ENCODE measurements at regions not wholly inside any gene's neighbourhood (a gene's known extent, or its start where the extent isn't known, plus 50 kb on each side); places are given as distances from the start of the nearest gene placed in this dataset.

DNA sequence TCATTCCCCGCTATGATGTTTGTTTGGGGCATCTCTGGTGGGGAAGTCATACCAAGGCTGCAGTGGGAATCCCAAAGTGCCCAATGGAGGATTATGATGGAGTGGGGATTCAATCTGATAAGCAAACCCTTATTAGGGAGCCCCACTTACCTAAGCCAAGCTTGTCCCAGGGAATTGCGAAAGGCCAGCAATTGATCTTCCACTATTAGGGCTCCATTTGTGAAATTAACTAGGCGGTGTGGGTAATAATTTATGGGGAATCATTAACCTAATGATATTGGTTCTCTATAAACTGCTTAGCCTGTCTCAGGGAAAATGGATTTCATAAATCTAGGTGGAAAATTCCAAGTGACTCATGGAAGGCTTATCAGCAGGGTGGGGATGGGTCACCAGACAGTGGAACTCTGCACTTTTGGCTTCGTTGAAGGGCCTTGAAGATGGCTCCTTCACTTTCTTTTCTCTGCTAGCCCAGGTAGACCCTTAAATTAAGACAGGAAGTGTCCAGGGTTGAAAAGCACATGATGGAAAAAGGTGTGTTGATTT, 113.0 kb upstream of the WSCD2 start:
- no peaks in the 10 kb centered on the region for H3K9me3 ChIP-seq (ENCODE audit: insufficient read depth, low read length)
- H3K27me3 ChIP-seq (ENCODE audit: insufficient read depth, insufficient read length), result no peaks in the 10 kb centered on the region
- no peaks in the 10 kb centered on the region for H3K4me1 ChIP-seq (ENCODE audit: insufficient read depth, insufficient read length)
- no peak overlapping the region for H3K4me3 ChIP-seq (ENCODE audit: insufficient read length, low read depth)
- TF ChIP-seq YY1 (IDR thresholded peaks at IDR 0.05; ENCODE audit: insufficient read depth, insufficient read length) (no peak), ZNF274 (IDR thresholded peaks at IDR 0.05; ENCODE audit: low read depth, low read length) (no peak), SUZ12 (IDR thresholded peaks at IDR 0.05; ENCODE audit: extremely low read depth, insufficient read depth, insufficient read length) (no peak)
- no peak overlapping the region for H3K9ac ChIP-seq (ENCODE audit: insufficient read length, low read depth)
- no peaks in the 10 kb centered on the region for H3K36me3 ChIP-seq (ENCODE audit: insufficient read depth, insufficient read length, low read length)
- no peak for DNase-seq (ENCODE audit: low read depth, low spot score)

DNA sequence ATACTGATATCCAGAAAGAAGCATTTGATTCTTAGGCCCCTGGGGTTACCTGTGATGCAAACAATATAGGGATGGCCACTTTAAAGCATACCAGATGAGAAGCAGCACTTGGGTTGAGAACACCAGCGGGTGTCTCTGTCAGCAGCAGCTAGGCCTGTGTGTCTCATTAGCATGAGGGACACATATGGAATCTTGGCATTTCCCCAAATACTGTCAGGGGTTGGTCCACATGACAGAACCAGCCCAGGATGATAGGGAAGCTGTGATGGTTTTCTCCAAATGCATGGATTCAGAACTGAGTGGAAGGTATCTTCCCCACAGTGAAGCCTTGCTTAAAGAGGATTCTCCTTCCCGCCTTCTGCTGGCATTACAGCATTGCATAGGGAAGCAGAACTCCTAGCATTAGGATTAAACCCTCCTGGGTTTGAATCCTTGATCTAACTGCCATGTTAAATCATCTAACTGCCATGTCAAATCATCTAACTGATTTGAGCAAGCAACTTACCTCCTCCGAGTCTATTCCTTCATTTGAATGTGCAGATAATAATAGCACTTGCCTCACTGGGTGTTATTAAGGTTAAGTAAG, 111.5 kb upstream of the WSCD2 start:
- H3K4me3 ChIP-seq (ENCODE audit: insufficient read length, low read depth), result no peak overlapping the region
- no peak overlapping the region for H3K9ac ChIP-seq (ENCODE audit: insufficient read length, low read depth)
- no peaks in the 10 kb centered on the region for H3K9me3 ChIP-seq (ENCODE audit: insufficient read depth, low read length)
- no peaks in the 10 kb centered on the region for H3K36me3 ChIP-seq (ENCODE audit: insufficient read depth, insufficient read length, low read length)
- no peaks in the 10 kb centered on the region for H3K27me3 ChIP-seq (ENCODE audit: insufficient read depth, insufficient read length)
- H3K4me1 ChIP-seq (ENCODE audit: insufficient read depth, insufficient read length), result no peaks in the 10 kb centered on the region
- TF ChIP-seq ZNF274 (IDR thresholded peaks at IDR 0.05; ENCODE audit: low read depth, low read length) (no peak), YY1 (IDR thresholded peaks at IDR 0.05; ENCODE audit: insufficient read depth, insufficient read length) (no peak), SUZ12 (IDR thresholded peaks at IDR 0.05; ENCODE audit: extremely low read depth, insufficient read depth, insufficient read length) (no peak)
- DNase-seq (ENCODE audit: low read depth, low spot score), result no peak

DNA sequence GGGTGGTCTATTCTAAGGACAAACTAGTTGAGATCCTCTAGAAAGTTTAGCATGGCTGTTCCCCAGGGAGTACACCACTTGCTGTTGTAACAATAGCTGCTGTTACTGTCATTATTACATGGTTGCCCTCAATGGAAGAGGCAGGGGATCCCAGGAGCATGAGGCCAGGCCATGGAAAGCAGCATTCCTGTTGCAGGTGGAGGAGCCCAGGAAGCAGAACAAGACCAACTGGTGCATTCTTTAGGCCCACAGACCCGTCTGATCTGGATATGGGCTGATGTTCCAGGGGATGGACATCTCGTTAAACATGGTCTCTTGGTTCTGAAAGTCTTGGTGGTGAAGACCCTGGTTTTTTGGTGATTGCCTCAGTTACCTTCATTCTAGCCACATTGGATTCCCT, 109.2 kb upstream of the WSCD2 start:
- no peak overlapping the region for H3K9ac ChIP-seq (ENCODE audit: insufficient read length, low read depth)
- H3K27me3 ChIP-seq (ENCODE audit: insufficient read depth, insufficient read length), result no peaks in the 10 kb centered on the region
- no peaks in the 10 kb centered on the region for H3K4me1 ChIP-seq (ENCODE audit: insufficient read depth, insufficient read length)
- no peak overlapping the region for H3K4me3 ChIP-seq (ENCODE audit: insufficient read length, low read depth)
- TF ChIP-seq SUZ12 (IDR thresholded peaks at IDR 0.05; ENCODE audit: extremely low read depth, insufficient read depth, insufficient read length), result no peak
- no peak for TF ChIP-seq YY1 (IDR thresholded peaks at IDR 0.05; ENCODE audit: insufficient read depth, insufficient read length)
- no peak for TF ChIP-seq ZNF274 (IDR thresholded peaks at IDR 0.05; ENCODE audit: low read depth, low read length)
- H3K36me3 ChIP-seq (ENCODE audit: insufficient read depth, insufficient read length, low read length), result no peaks in the 10 kb centered on the region
- DNase-seq (ENCODE audit: low read depth, low spot score), result no peak
- H3K9me3 ChIP-seq (ENCODE audit: insufficient read depth, low read length), result no peaks in the 10 kb centered on the region

DNA sequence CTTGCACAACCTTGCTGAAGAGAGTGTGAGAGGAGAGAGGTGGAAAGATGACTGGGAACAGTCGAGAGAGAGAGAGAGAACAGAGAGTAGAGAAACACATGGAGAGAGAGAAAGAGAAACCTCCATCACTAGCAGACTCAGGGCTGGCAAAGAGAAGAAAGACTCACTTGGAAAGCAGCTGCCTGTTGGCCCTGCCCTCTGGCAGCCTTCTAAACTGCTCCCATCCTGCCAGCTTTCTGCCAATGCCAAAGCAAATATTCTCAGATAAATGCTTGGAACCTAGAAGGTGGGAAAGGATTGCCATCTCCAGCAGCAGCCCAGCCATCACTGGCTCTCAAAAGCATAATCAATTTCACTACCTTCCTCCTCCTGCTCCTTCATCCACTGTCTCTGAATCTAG, 107.9 kb upstream of the WSCD2 start:
- DNase-seq (ENCODE audit: low read depth, low spot score), result no peak
- TF ChIP-seq ZNF274 (IDR thresholded peaks at IDR 0.05; ENCODE audit: low read depth, low read length) (no peak), SUZ12 (IDR thresholded peaks at IDR 0.05; ENCODE audit: extremely low read depth, insufficient read depth, insufficient read length) (no peak), YY1 (IDR thresholded peaks at IDR 0.05; ENCODE audit: insufficient read depth, insufficient read length) (no peak)
- H3K9me3 ChIP-seq (ENCODE audit: insufficient read depth, low read length), result no peaks in the 10 kb centered on the region
- no peaks in the 10 kb centered on the region for H3K4me1 ChIP-seq (ENCODE audit: insufficient read depth, insufficient read length)
- H3K4me3 ChIP-seq (ENCODE audit: insufficient read length, low read depth), result no peak overlapping the region
- H3K36me3 ChIP-seq (ENCODE audit: insufficient read depth, insufficient read length, low read length), result no peaks in the 10 kb centered on the region
- no peaks in the 10 kb centered on the region for H3K27me3 ChIP-seq (ENCODE audit: insufficient read depth, insufficient read length)
- no peak overlapping the region for H3K9ac ChIP-seq (ENCODE audit: insufficient read length, low read depth)

DNA sequence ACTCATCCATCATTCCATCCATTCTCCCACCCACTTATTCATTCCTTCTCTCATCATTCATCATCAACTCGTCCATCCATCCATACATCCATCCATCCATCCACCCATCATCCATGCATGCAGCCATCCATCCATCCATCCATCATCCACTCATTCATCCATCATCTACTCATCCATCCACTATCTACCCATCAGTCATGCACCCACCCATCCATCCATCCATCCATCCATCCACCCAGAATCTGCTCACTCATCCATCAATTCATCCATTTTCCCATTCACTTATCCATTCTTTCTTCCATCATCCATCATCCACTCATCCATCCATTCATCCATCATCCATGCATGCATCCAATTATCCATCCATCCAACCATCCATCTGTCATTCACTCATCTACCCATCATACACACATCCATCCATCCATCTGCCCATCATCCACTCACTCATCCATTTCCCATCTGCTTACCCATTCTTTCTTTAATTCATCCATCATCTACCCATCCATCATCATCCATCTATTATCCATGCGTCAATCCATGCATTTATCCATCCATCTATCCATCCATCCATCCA, 107.1 kb upstream of the WSCD2 start:
- Histone ChIP-seq H3K36me3 (ENCODE audit: insufficient read depth, insufficient read length, low read length) (no peaks in the 10 kb centered on the region), H3K9ac (ENCODE audit: insufficient read length, low read depth) (no peak overlapping the region), H3K4me1 (ENCODE audit: insufficient read depth, insufficient read length) (no peaks in the 10 kb centered on the region), H3K4me3 (ENCODE audit: insufficient read length, low read depth) (no peak overlapping the region), H3K9me3 (ENCODE audit: insufficient read depth, low read length) (no peaks in the 10 kb centered on the region), H3K27me3 (ENCODE audit: insufficient read depth, insufficient read length) (no peaks in the 10 kb centered on the region)
- no peak for TF ChIP-seq ZNF274 (IDR thresholded peaks at IDR 0.05; ENCODE audit: low read depth, low read length)
- no peak for TF ChIP-seq SUZ12 (IDR thresholded peaks at IDR 0.05; ENCODE audit: extremely low read depth, insufficient read depth, insufficient read length)
- no peak for TF ChIP-seq YY1 (IDR thresholded peaks at IDR 0.05; ENCODE audit: insufficient read depth, insufficient read length)
- no peak for DNase-seq (ENCODE audit: low read depth, low spot score)

DNA sequence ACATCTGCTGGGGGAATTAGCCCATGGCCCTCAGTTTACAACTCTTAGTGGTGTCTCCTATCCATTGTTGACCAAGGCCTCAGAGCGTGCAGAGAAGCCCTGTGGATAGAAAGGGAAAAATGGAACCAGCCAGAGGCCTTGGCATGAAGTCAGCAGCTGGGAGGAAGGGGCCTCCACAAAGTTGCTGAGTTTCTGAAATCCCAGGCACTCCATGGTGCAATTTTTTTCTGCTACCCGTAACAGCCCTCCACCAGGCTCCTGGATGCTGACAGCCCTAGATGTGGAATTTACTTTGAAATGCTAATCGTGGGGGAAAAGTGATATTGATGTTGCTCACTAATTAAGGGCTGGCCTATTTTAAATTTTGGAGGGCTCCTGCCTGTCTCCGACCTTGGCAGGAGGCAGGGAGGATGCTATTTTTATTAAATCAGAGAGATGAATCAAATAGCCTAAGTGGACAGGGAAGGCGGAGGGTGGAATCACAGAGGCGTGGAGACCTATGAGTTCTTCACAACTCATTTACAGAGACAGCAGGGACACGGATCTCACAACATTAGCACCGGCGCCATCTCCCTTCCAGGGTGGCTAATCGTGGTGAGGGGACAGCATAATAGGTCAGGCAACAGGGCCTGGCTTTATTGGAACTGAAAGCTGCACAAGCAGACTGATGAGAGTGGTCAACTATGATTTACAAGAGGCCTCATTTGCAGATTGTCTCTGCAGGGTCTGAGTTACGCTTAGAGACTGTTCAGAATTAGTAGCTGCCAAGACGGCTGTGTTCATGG, 99.8 kb upstream of the WSCD2 start:
- Histone ChIP-seq H3K27me3 (ENCODE audit: insufficient read depth, insufficient read length) (peaks cover 3% of the 10 kb centered on the region), H3K9ac (ENCODE audit: insufficient read length, low read depth) (no peak overlapping the region), H3K36me3 (ENCODE audit: insufficient read depth, insufficient read length, low read length) (no peaks in the 10 kb centered on the region), H3K9me3 (ENCODE audit: insufficient read depth, low read length) (no peaks in the 10 kb centered on the region), H3K4me1 (ENCODE audit: insufficient read depth, insufficient read length) (no peaks in the 10 kb centered on the region), H3K4me3 (ENCODE audit: insufficient read length, low read depth) (no peak overlapping the region)
- DNase-seq (ENCODE audit: low read depth, low spot score), result no peak
- TF ChIP-seq YY1 (IDR thresholded peaks at IDR 0.05; ENCODE audit: insufficient read depth, insufficient read length), result no peak
- no peak for TF ChIP-seq ZNF274 (IDR thresholded peaks at IDR 0.05; ENCODE audit: low read depth, low read length)
- TF ChIP-seq SUZ12 (IDR thresholded peaks at IDR 0.05; ENCODE audit: extremely low read depth, insufficient read depth, insufficient read length), result no peak

DNA sequence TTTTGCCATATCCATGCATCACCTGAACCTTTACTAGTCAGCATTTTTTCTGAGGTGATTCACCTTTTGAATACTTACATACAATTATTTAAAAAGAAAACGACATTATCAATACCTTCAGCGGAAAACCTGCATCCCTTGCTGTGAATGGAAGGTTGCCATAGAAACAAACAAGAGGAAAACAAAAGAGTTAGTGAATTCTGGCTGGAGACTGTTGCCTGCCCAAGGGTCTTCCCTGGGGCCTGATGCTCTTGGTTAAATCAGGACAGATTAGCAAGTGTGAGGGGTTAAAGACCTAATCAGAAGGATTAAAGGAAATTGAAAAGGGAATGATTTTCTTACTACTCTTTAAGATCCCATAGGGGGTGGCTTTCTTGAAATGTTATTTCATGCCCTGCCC, 96.0 kb upstream of the WSCD2 start:
- Histone ChIP-seq H3K36me3 (ENCODE audit: insufficient read depth, insufficient read length, low read length) (no peaks in the 10 kb centered on the region), H3K9ac (ENCODE audit: insufficient read length, low read depth) (no peak overlapping the region), H3K27me3 (ENCODE audit: insufficient read depth, insufficient read length) (peaks cover 3% of the 10 kb centered on the region), H3K4me1 (ENCODE audit: insufficient read depth, insufficient read length) (no peaks in the 10 kb centered on the region), H3K9me3 (ENCODE audit: insufficient read depth, low read length) (no peaks in the 10 kb centered on the region), H3K4me3 (ENCODE audit: insufficient read length, low read depth) (no peak overlapping the region)
- TF ChIP-seq ZNF274 (IDR thresholded peaks at IDR 0.05; ENCODE audit: low read depth, low read length), result no peak
- no peak for TF ChIP-seq YY1 (IDR thresholded peaks at IDR 0.05; ENCODE audit: insufficient read depth, insufficient read length)
- no peak for TF ChIP-seq SUZ12 (IDR thresholded peaks at IDR 0.05; ENCODE audit: extremely low read depth, insufficient read depth, insufficient read length)
- peak; percentile 72 for DNase-seq (ENCODE audit: low read depth, low spot score)

Measured in NT2/D1 (cell line).